ENCODE measurements at regions not wholly inside any gene's neighbourhood (a gene's known extent, or its start where the extent isn't known, plus 50 kb on each side); places are given as distances from the start of the nearest gene placed in this dataset.
"Not testable (repeated sequence)": the region's sequence is repeated elsewhere in the genome, so short reads cannot be mapped to it uniquely, and the experiment has no call there.

GRCh38 chr1:94668528-94668927, 127.0 kb upstream of the F3 start:
- DNase-seq: no peak
- ChIA-PET POLR2A (ENCODE audit: partially characterized antibody) (no interaction called here), CTCF (ENCODE audit: partially characterized antibody) (no interaction called here)
- Histone ChIP-seq H3K36me3 (ENCODE audit: insufficient read depth, low read length) (no peaks in the 10 kb centered on the region), H3K9me3 (ENCODE audit: control insufficient read depth in 1 of 2, low read length in 2 of 2) (no peaks in the 10 kb centered on the region), H3K27ac (ENCODE audit: low read depth, low read length) (no peak overlapping the region), H3K4me3 (ENCODE audit: low read length in 2 of 2) (no peak overlapping the region), H3K27me3 (ENCODE audit: insufficient read depth, low read length) (no peaks in the 10 kb centered on the region), H3K4me1 (ENCODE audit: insufficient read depth, low read length) (no peaks in the 10 kb centered on the region)
- H3K27me3 Mint-ChIP-seq: peaks cover 6 to 7% of the 10 kb centered on the region in 2 donors
- H3K9me3 Mint-ChIP-seq: no peaks in the 10 kb centered on the region
- intact Hi-C loops (cut with micrococcal nuclease): no loop called here
- H3K4me3 Mint-ChIP-seq: no peak overlapping the region
- no peaks in the 10 kb centered on the region for H3K36me3 Mint-ChIP-seq
- H3K27ac Mint-ChIP-seq: no peak overlapping the region
- H3K4me1 Mint-ChIP-seq: no peaks in the 10 kb centered on the region

- Mint-ChIP-seq H3K4me3 (no peak overlapping the region), H3K27ac (no peak overlapping the region), H3K9me3 (no peaks in the 10 kb centered on the region), H3K4me1 (no peaks in the 10 kb centered on the region), H3K36me3 (no peaks in the 10 kb centered on the region), H3K27me3 (peaks cover 6 to 8% of the 10 kb centered on the region in 2 donors)
- Histone ChIP-seq H3K4me1 (ENCODE audit: insufficient read depth, low read length) (no peaks in the 10 kb centered on the region), H3K27me3 (ENCODE audit: insufficient read depth, low read length) (no peaks in the 10 kb centered on the region), H3K4me3 (ENCODE audit: low read length in 2 of 2) (no peak overlapping the region), H3K9me3 (ENCODE audit: control insufficient read depth in 1 of 2, low read length in 2 of 2) (no peaks in the 10 kb centered on the region), H3K36me3 (ENCODE audit: insufficient read depth, low read length) (no peaks in the 10 kb centered on the region), H3K27ac (ENCODE audit: low read depth, low read length) (no peak overlapping the region)
- CTCF ChIA-PET (ENCODE audit: partially characterized antibody): no interaction called here
- POLR2A ChIA-PET (ENCODE audit: partially characterized antibody): no interaction called here
- no peak for DNase-seq
- intact Hi-C loops (cut with micrococcal nuclease): no loop called here
Observed at GRCh38 chr1:94667818-94668217, 126.3 kb upstream of the F3 start.

- no peak overlapping the region for H3K27ac ChIP-seq (ENCODE audit: low read depth, low read length)
- intact Hi-C loops (cut with micrococcal nuclease): no loop called here
- H3K4me3 Mint-ChIP-seq: no peak overlapping the region
- DNase-seq: no peak
- ChIA-PET CTCF (ENCODE audit: partially characterized antibody) (no interaction called here), POLR2A (ENCODE audit: partially characterized antibody) (interaction anchor here (0.9 kb wide), 1 partner anchor 16 kb away, joined by 3 read pairs; no protein-coding TSS in a partner anchor)
- H3K9me3 ChIP-seq (ENCODE audit: control insufficient read depth in 1 of 2, low read length in 2 of 2): no peaks in the 10 kb centered on the region
- H3K4me3 ChIP-seq (ENCODE audit: low read length in 2 of 2): no peak overlapping the region
- H3K36me3 ChIP-seq (ENCODE audit: insufficient read depth, low read length): no peaks in the 10 kb centered on the region
- no peak overlapping the region for H3K27ac Mint-ChIP-seq
- H3K9me3 Mint-ChIP-seq: no peaks in the 10 kb centered on the region
- H3K27me3 Mint-ChIP-seq: peaks cover 6 to 8% of the 10 kb centered on the region in 2 donors
- no peaks in the 10 kb centered on the region for H3K4me1 Mint-ChIP-seq
- H3K4me1 ChIP-seq (ENCODE audit: insufficient read depth, low read length): no peaks in the 10 kb centered on the region
- H3K27me3 ChIP-seq (ENCODE audit: insufficient read depth, low read length): no peaks in the 10 kb centered on the region
- H3K36me3 Mint-ChIP-seq: no peaks in the 10 kb centered on the region
Observed at GRCh38 chr1:94666797-94667196, 125.2 kb upstream of the F3 start.

GRCh38 chr1:94661431-94661932, 119.9 kb upstream of the F3 start:
- H3K36me3 Mint-ChIP-seq: no peaks in the 10 kb centered on the region
- H3K27me3 Mint-ChIP-seq: peaks cover 0 to 7% of the 10 kb centered on the region in 2 donors
- H3K4me1 Mint-ChIP-seq: no peaks in the 10 kb centered on the region
- intact Hi-C loops (cut with micrococcal nuclease): no loop called here
- H3K4me3 Mint-ChIP-seq: no peak overlapping the region
- no peak overlapping the region for H3K27ac Mint-ChIP-seq
- POLR2A ChIA-PET (ENCODE audit: partially characterized antibody): no interaction called here
- H3K9me3 Mint-ChIP-seq: peaks cover 0 to 2% (median 0%) of the 10 kb centered on the region in 8 donors
- H3K4me1 ChIP-seq (ENCODE audit: insufficient read depth, low read length): no peaks in the 10 kb centered on the region
- CTCF ChIA-PET (ENCODE audit: partially characterized antibody): no interaction called here
- no peak overlapping the region for H3K27ac ChIP-seq (ENCODE audit: low read depth, low read length)
- no peaks in the 10 kb centered on the region for H3K36me3 ChIP-seq (ENCODE audit: insufficient read depth, low read length)
- no peak overlapping the region for H3K4me3 ChIP-seq (ENCODE audit: low read length in 2 of 2)
- no peaks in the 10 kb centered on the region for H3K9me3 ChIP-seq (ENCODE audit: control insufficient read depth in 1 of 2, low read length in 2 of 2)
- DNase-seq: no peak
- H3K27me3 ChIP-seq (ENCODE audit: insufficient read depth, low read length): no peaks in the 10 kb centered on the region

GRCh38 chr1:94660994-94661393, 119.4 kb upstream of the F3 start:
- CTCF ChIA-PET (ENCODE audit: partially characterized antibody): no interaction called here
- H3K4me3 Mint-ChIP-seq: no peak overlapping the region
- no peak for DNase-seq
- intact Hi-C loops (cut with micrococcal nuclease): no loop called here
- H3K27ac ChIP-seq (ENCODE audit: low read depth, low read length): no peak overlapping the region
- no peaks in the 10 kb centered on the region for H3K27me3 ChIP-seq (ENCODE audit: insufficient read depth, low read length)
- H3K36me3 Mint-ChIP-seq: no peaks in the 10 kb centered on the region
- no peaks in the 10 kb centered on the region for H3K9me3 ChIP-seq (ENCODE audit: control insufficient read depth in 1 of 2, low read length in 2 of 2)
- POLR2A ChIA-PET (ENCODE audit: partially characterized antibody): no interaction called here
- no peak overlapping the region for H3K4me3 ChIP-seq (ENCODE audit: low read length in 2 of 2)
- H3K4me1 ChIP-seq (ENCODE audit: insufficient read depth, low read length): no peaks in the 10 kb centered on the region
- no peak overlapping the region for H3K27ac Mint-ChIP-seq
- H3K9me3 Mint-ChIP-seq: peaks cover 0 to 2% (median 0%) of the 10 kb centered on the region in 8 donors
- H3K36me3 ChIP-seq (ENCODE audit: insufficient read depth, low read length): no peaks in the 10 kb centered on the region
- no peaks in the 10 kb centered on the region for H3K4me1 Mint-ChIP-seq
- peaks cover 0 to 8% of the 10 kb centered on the region in 2 donors for H3K27me3 Mint-ChIP-seq

- no peak overlapping the region for H3K4me3 Mint-ChIP-seq
- CTCF ChIA-PET (ENCODE audit: partially characterized antibody): no interaction called here
- H3K4me3 ChIP-seq (ENCODE audit: low read length in 2 of 2): no peak overlapping the region
- intact Hi-C loops (cut with micrococcal nuclease): no loop called here
- H3K27ac Mint-ChIP-seq: no peak overlapping the region
- H3K27me3 Mint-ChIP-seq: peaks cover 2 to 8% of the 10 kb centered on the region in 2 donors
- POLR2A ChIA-PET (ENCODE audit: partially characterized antibody): no interaction called here
- H3K36me3 Mint-ChIP-seq: no peaks in the 10 kb centered on the region
- no peak for DNase-seq
- no peaks in the 10 kb centered on the region for H3K27me3 ChIP-seq (ENCODE audit: insufficient read depth, low read length)
- H3K4me1 Mint-ChIP-seq: no peaks in the 10 kb centered on the region
- no peaks in the 10 kb centered on the region for H3K9me3 ChIP-seq (ENCODE audit: control insufficient read depth in 1 of 2, low read length in 2 of 2)
- peaks cover 0 to 2% (median 0%) of the 10 kb centered on the region in 8 donors for H3K9me3 Mint-ChIP-seq
- H3K36me3 ChIP-seq (ENCODE audit: insufficient read depth, low read length): no peaks in the 10 kb centered on the region
- no peaks in the 10 kb centered on the region for H3K4me1 ChIP-seq (ENCODE audit: insufficient read depth, low read length)
- no peak overlapping the region for H3K27ac ChIP-seq (ENCODE audit: low read depth, low read length)
Observed at GRCh38 chr1:94660258-94660657, 118.7 kb upstream of the F3 start.

- CTCF ChIA-PET (ENCODE audit: partially characterized antibody): not testable (repeated sequence)
Observed at GRCh38 chr1:94659202-94659601, 117.6 kb upstream of the F3 start.

GRCh38 chr1:94658221-94658620, 116.7 kb upstream of the F3 start:
- no peaks in the 10 kb centered on the region for H3K4me1 Mint-ChIP-seq
- no peak overlapping the region for H3K4me3 ChIP-seq (ENCODE audit: low read length in 2 of 2)

More at GRCh38 chr1:94659202-94659601, 117.6 kb upstream of the F3 start:
- H3K9me3 Mint-ChIP-seq; H3K27ac Mint-ChIP-seq; H3K36me3 Mint-ChIP-seq; DNase-seq; H3K36me3 ChIP-seq (ENCODE audit: insufficient read depth, low read length); H3K27ac ChIP-seq (ENCODE audit: low read depth, low read length); intact Hi-C loops (cut with micrococcal nuclease); H3K9me3 ChIP-seq (ENCODE audit: control insufficient read depth in 1 of 2, low read length in 2 of 2); H3K4me1 Mint-ChIP-seq; H3K4me3 Mint-ChIP-seq; H3K4me1 ChIP-seq (ENCODE audit: insufficient read depth, low read length); H3K4me3 ChIP-seq (ENCODE audit: low read length in 2 of 2); H3K27me3 ChIP-seq (ENCODE audit: insufficient read depth, low read length); POLR2A ChIA-PET (ENCODE audit: partially characterized antibody): not testable (repeated sequence)
- peaks cover 2 to 11% of the 10 kb centered on the region in 2 donors for H3K27me3 Mint-ChIP-seq

More at GRCh38 chr1:94658221-94658620, 116.7 kb upstream of the F3 start:
- H3K4me3 Mint-ChIP-seq: no peak overlapping the region
- peaks cover 0 to 2% (median 0%) of the 10 kb centered on the region in 8 donors for H3K9me3 Mint-ChIP-seq
- Histone ChIP-seq H3K27me3 (ENCODE audit: insufficient read depth, low read length) (no peaks in the 10 kb centered on the region), H3K27ac (ENCODE audit: low read depth, low read length) (no peak overlapping the region), H3K4me1 (ENCODE audit: insufficient read depth, low read length) (no peaks in the 10 kb centered on the region), H3K9me3 (ENCODE audit: control insufficient read depth in 1 of 2, low read length in 2 of 2) (no peaks in the 10 kb centered on the region), H3K36me3 (ENCODE audit: insufficient read depth, low read length) (no peaks in the 10 kb centered on the region)
- POLR2A ChIA-PET (ENCODE audit: partially characterized antibody): no interaction called here
- H3K27me3 Mint-ChIP-seq: peaks cover 7 to 10% of the 10 kb centered on the region in 2 donors
- CTCF ChIA-PET (ENCODE audit: partially characterized antibody): no interaction called here
- no peak for DNase-seq
- no peaks in the 10 kb centered on the region for H3K36me3 Mint-ChIP-seq
- H3K27ac Mint-ChIP-seq: no peak overlapping the region
- intact Hi-C loops (cut with micrococcal nuclease): no loop called here

Measured in CD4-positive, alpha-beta memory T cell (primary cell).